Hepatocyte (in vitro differentiated cells): ENCODE measurements at regions not wholly inside any gene's neighbourhood (a gene's known extent, or its start where the extent isn't known, plus 50 kb on each side); places are given as distances from the start of the nearest gene placed in this dataset.

Experiments used
- CTCF ChIP-seq: fragments of 200-600 bp; sonication (generic); IDR thresholded peaks from 2 replicates; pipeline ENCODE4 v1.5.1; 2016; ENCODE audit warnings: antibody characterized with exemption, mild to moderate bottlenecking; ENCODE audit not compliant: poor library complexity
- EZH2 ChIP-seq: fragments of 200-600 bp; sonication (generic); IDR thresholded peaks from 2 replicates; pipeline ENCODE4 v1.6.1; 2016; ENCODE audit warnings: antibody characterized with exemption, mild to moderate bottlenecking, borderline replicate concordance

GRCh38 chr6:19587238-19587942, 249.8 kb upstream of the ID4 start:
- no peak for TF ChIP-seq CTCF
- no peak for TF ChIP-seq EZH2
